ENCODE measurements at regions not wholly inside any gene's neighbourhood (a gene's known extent, or its start where the extent isn't known, plus 50 kb on each side); places are given as distances from the start of the nearest gene placed in this dataset.

GRCh38 chr9:90301277-90301653 lies 341.4 kb downstream of the DIRAS2 start:
- no peak for TF ChIP-seq EZH2 (IDR thresholded peaks at IDR 0.05; ENCODE audit: low read length)
- TF ChIP-seq, protein P1, sequence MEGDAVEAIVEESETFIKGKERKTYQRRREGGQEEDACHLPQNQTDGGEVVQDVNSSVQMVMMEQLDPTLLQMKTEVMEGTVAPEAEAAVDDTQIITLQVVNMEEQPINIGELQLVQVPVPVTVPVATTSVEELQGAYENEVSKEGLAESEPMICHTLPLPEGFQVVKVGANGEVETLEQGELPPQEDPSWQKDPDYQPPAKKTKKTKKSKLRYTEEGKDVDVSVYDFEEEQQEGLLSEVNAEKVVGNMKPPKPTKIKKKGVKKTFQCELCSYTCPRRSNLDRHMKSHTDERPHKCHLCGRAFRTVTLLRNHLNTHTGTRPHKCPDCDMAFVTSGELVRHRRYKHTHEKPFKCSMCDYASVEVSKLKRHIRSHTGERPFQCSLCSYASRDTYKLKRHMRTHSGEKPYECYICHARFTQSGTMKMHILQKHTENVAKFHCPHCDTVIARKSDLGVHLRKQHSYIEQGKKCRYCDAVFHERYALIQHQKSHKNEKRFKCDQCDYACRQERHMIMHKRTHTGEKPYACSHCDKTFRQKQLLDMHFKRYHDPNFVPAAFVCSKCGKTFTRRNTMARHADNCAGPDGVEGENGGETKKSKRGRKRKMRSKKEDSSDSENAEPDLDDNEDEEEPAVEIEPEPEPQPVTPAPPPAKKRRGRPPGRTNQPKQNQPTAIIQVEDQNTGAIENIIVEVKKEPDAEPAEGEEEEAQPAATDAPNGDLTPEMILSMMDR (optimal IDR thresholded peaks at IDR 0.05 in 1 of 3, IDR thresholded peaks at IDR 0.05 in 1 of 3, conservative IDR thresholded peaks at IDR 0.05 in 1 of 3; ENCODE audit: extremely low read depth in 1 of 3, insufficient read depth in 2 of 3, low read length in 3 of 3) = no peak

All from keratinocyte (primary cell).